Spleen (tissue), 11 donors: ENCODE measurements at regions not wholly inside any gene's neighbourhood (a gene's known extent, or its start where the extent isn't known, plus 50 kb on each side); places are given as distances from the start of the nearest gene placed in this dataset.

Experiments
- DNase-seq: peaks from one replicate; pipeline ENCODE4 v3.0.0-alpha.2; 2020
- H3K27ac ChIP-seq, 8 donors: fragments of 200-600 bp; sonication (generic) in 7 of 8; 1 replicate in 4 of 8; 2 replicates in 4 of 8; pipeline versions ENCODE4 v1.5.0 to v1.8.0; 2016 to 2021; ENCODE audit warnings: inconsistent platforms in 4 of 8, mild to moderate bottlenecking in 4 of 8, moderate library complexity in 1 of 8
- H3K27me3 ChIP-seq, 7 donors: fragments of 200-600 bp; sonication (generic) in 6 of 7; replicated peaks in 1 of 7; 1 replicate in 4 of 7; 2 replicates in 3 of 7; pipeline versions ENCODE4 v1.5.0 to v1.8.0; 2016 to 2021; ENCODE audit warnings: inconsistent platforms in 3 of 7, mild to moderate bottlenecking in 1 of 7
- H3K36me3 ChIP-seq, 6 donors: fragments of 200-600 bp; sonication (generic) in 5 of 6; 1 replicate in 4 of 6; 2 replicates in 2 of 6; pipeline versions ENCODE4 v1.5.0 to v1.8.0; 2016 to 2021; ENCODE audit warnings: inconsistent platforms in 2 of 6
- H3K4me1 ChIP-seq, 6 donors: fragments of 200-600 bp; sonication (generic) in 5 of 6; 1 replicate in 3 of 6; 2 replicates in 3 of 6; pipeline versions ENCODE4 v1.5.0 to v1.8.0; 2016 to 2021; ENCODE audit warnings: inconsistent platforms in 3 of 6
- H3K4me3 ChIP-seq, 8 donors: fragments of 200-600 bp; sonication (generic) in 7 of 8; 1 replicate in 4 of 8; 2 replicates in 4 of 8; pipeline versions ENCODE4 v1.5.0 to v1.8.0; 2016 to 2021; ENCODE audit warnings: inconsistent platforms in 4 of 8, mild to moderate bottlenecking in 4 of 8, moderate library complexity in 2 of 8
- H3K9me3 ChIP-seq, 8 donors: fragments of 200-600 bp; sonication (generic) in 7 of 8; 1 replicate in 4 of 8; 2 replicates in 4 of 8; pipeline versions ENCODE4 v1.5.0 to v1.8.0; 2016 to 2021; ENCODE audit warnings: inconsistent platforms in 4 of 8
- POLR2A ChIP-seq, 3 donors: fragments of 450-650 bp; IDR thresholded peaks; one replicate each; pipeline ENCODE4 v1.5.1; 2017; ENCODE audit warnings: antibody characterized with exemption in 3 of 3, mild to moderate bottlenecking in 1 of 3
- POLR2AphosphoS5 ChIP-seq, 3 donors: sonication (generic); formaldehyde crosslinking; IDR thresholded peaks; one replicate each; pipeline ENCODE4 v1.5.1; 2017; ENCODE audit warnings: antibody characterized with exemption in 3 of 3
- WGBS, 5 donors: extraction: QIAGEN DNeasy Blood & Tissue Kit in 3 of 5; methylation state at CpG; one replicate each; pipeline versions ENCODE4 v1.1.5 to v1.1.7; 2013 to 2018; 5-methylcytosine and 5-hydroxymethylcytosine counted together
- intact Hi-C: fragments of 100-400 bp; cut with DNase I; formaldehyde crosslinking; loops from one replicate; pipeline ENCODE4 v1.15.0; 2023; ENCODE audit warnings: low total_unique reads
- TF ChIP-seq, protein P1 (sequence below), 11 experiments: fragments of 200-600 bp in 7 of 11; fragments of 450-650 bp in 4 of 11; sonication (generic) in 4 of 11; IDR thresholded peaks in 8 of 11; conservative IDR thresholded peaks in 3 of 11; 1 replicate in 7 of 11; 2 replicates in 4 of 11; pipeline versions ENCODE4 v1.4.0 to v1.8.0; 2016 to 2021; ENCODE audit warnings: antibody characterized with exemption in 11 of 11, inconsistent platforms in 4 of 11, mild to moderate bottlenecking in 1 of 11
- donor health status: healthy with polysubstance abuse.
- donor health status: DM: no; HTN: no; CAD: no; lungs with moderate emphysema.
- donor health status: DM: no; HTN: no; CAD: no.
- donor health status: Bipolar disorder and iron deficiency.
- donor health status: healthy.
- donor health status: DM: no; HTN: no; CAD: no.
- donor health status: DM: yes; HTN: yes; CAD: no.

- intact Hi-C loops, result no loop called here
- TF ChIP-seq POLR2A (IDR thresholded peaks at IDR 0.05) (no peak), POLR2AphosphoS5 (IDR thresholded peaks at IDR 0.05) (no peak)
- TF ChIP-seq, protein P1, sequence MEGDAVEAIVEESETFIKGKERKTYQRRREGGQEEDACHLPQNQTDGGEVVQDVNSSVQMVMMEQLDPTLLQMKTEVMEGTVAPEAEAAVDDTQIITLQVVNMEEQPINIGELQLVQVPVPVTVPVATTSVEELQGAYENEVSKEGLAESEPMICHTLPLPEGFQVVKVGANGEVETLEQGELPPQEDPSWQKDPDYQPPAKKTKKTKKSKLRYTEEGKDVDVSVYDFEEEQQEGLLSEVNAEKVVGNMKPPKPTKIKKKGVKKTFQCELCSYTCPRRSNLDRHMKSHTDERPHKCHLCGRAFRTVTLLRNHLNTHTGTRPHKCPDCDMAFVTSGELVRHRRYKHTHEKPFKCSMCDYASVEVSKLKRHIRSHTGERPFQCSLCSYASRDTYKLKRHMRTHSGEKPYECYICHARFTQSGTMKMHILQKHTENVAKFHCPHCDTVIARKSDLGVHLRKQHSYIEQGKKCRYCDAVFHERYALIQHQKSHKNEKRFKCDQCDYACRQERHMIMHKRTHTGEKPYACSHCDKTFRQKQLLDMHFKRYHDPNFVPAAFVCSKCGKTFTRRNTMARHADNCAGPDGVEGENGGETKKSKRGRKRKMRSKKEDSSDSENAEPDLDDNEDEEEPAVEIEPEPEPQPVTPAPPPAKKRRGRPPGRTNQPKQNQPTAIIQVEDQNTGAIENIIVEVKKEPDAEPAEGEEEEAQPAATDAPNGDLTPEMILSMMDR (IDR thresholded peaks at IDR 0.05 in 8 of 11, conservative IDR thresholded peaks at IDR 0.05 in 3 of 11), result no peak
- DNase-seq, result no peak
- Histone ChIP-seq H3K4me3 (no peak overlapping the region), H3K27ac (no peak overlapping the region), H3K27me3 (no peaks in the 10 kb centered on the region), H3K4me1 (no peaks in the 10 kb centered on the region), H3K9me3 (no peaks in the 10 kb centered on the region), H3K36me3 (no peaks in the 10 kb centered on the region)
- 59 to 72% (median 65%) methylated on average over 3 of the region's 3 CpGs for WGBS, 5 donors
Measured at GRCh38 chr6:85005494-85005893, 241.1 kb upstream of the TBX18 start.

- no peak overlapping the region for H3K27ac ChIP-seq
- no peaks in the 10 kb centered on the region for H3K4me1 ChIP-seq
- TF ChIP-seq POLR2A (IDR thresholded peaks at IDR 0.05) (no peak), POLR2AphosphoS5 (IDR thresholded peaks at IDR 0.05) (no peak)
- TF ChIP-seq, protein P1 (IDR thresholded peaks at IDR 0.05 in 8 of 11, conservative IDR thresholded peaks at IDR 0.05 in 3 of 11), result no peak
- WGBS, 5 donors, result 49 to 89% (median 79%) methylated on average over 2 of the region's 2 CpGs
- H3K9me3 ChIP-seq, result no peaks in the 10 kb centered on the region
- no peaks in the 10 kb centered on the region for H3K36me3 ChIP-seq
- no peak overlapping the region for H3K4me3 ChIP-seq
- no peak for DNase-seq
- intact Hi-C loops, result no loop called here
- H3K27me3 ChIP-seq, result no peaks in the 10 kb centered on the region
Measured at GRCh38 chr6:85004361-85004995, 240.1 kb upstream of the TBX18 start.

DNA sequence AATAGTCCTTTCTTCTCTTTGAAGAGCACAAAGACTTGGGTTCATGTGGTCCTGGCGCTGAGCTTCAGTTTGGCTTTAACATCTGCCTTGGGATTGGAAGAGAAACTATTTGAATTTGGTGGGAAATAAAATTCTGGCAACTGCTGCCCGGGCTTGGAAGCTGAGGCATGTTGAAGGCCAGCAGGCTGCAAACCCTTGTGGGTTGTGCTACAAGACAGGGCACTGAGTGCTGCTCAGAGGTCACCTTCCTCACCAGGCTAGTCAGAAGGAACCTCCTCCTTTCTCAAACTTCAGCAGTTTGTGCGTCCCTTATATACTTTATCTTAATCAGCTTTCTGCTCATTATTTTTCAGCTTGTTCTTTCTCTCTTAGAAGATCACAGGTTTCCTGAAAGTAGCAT, 238.4 kb upstream of the TBX18 start:
- Histone ChIP-seq H3K9me3 (no peaks in the 10 kb centered on the region), H3K27me3 (no peaks in the 10 kb centered on the region), H3K4me3 (no peak overlapping the region), H3K27ac (no peak overlapping the region), H3K4me1 (no peaks in the 10 kb centered on the region), H3K36me3 (no peaks in the 10 kb centered on the region)
- TF ChIP-seq POLR2AphosphoS5 (IDR thresholded peaks at IDR 0.05) (no peak), POLR2A (IDR thresholded peaks at IDR 0.05) (no peak)
- TF ChIP-seq, protein P1 (IDR thresholded peaks at IDR 0.05 in 8 of 11, conservative IDR thresholded peaks at IDR 0.05 in 3 of 11), result no peak
- 74 to 92% (median 78%) methylated on average over 3 of the region's 3 CpGs for WGBS, 5 donors
- intact Hi-C loops, result no loop called here
- no peak for DNase-seq

DNA sequence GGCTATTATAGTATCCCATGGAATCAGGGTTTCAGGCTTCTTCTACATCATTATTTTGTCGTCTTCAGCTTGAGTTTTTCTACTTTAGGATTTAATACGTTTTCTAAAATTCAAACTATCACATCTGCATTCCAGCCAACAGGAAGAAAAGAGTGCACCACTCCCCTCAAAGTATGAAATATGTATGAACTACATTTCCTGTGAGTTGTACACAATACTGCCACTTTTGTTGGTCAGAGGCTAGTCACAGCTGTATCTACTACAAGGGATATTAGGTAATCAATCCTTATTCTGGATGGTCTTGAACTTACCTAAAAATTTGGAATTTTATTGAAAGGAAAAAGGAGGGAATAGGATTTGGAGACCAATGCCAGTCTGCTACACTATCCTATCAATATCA, 235.6 kb upstream of the TBX18 start:
- no peak for DNase-seq
- 60 to 76% (median 63%) methylated on average over 2 of the region's 2 CpGs for WGBS, 5 donors
- TF ChIP-seq, protein P1 (IDR thresholded peaks at IDR 0.05 in 8 of 11, conservative IDR thresholded peaks at IDR 0.05 in 3 of 11), result no peak
- TF ChIP-seq POLR2A (IDR thresholded peaks at IDR 0.05) (no peak), POLR2AphosphoS5 (IDR thresholded peaks at IDR 0.05) (no peak)

More for the DNA sequence above, 235.6 kb upstream of the TBX18 start:
- Histone ChIP-seq H3K4me1 (no peaks in the 10 kb centered on the region), H3K4me3 (no peak overlapping the region), H3K36me3 (no peaks in the 10 kb centered on the region), H3K27me3 (no peaks in the 10 kb centered on the region), H3K9me3 (no peaks in the 10 kb centered on the region), H3K27ac (no peak overlapping the region)
- intact Hi-C loops, result no loop called here
